ENCODE measurements at regions not wholly inside any gene's neighbourhood (a gene's known extent, or its start where the extent isn't known, plus 50 kb on each side); places are given as distances from the start of the nearest gene placed in this dataset.

GRCh38 chr1:30192969-30193630, 530.3 kb downstream of the MATN1 start:
- TF ChIP-seq ATF7 (IDR thresholded peaks at IDR 0.05; ENCODE audit: low read depth) (no peak), CEBPZ (IDR thresholded peaks at IDR 0.05; ENCODE audit: low read depth, low read length) (no peak), CTCF (IDR thresholded peaks at IDR 0.05 in 2 of 3, conservative IDR thresholded peaks at IDR 0.05 in 1 of 3; ENCODE audit: control insufficient read depth in 2 of 3, extremely low read depth in 1 of 3, insufficient read depth in 1 of 3, low read depth in 3 of 3, low read length in 3 of 3) (no peak), ZNF207 (IDR thresholded peaks at IDR 0.05; ENCODE audit: borderline replicate concordance) (no peak), NRF1 (conservative IDR thresholded peaks at IDR 0.05; ENCODE audit: low read depth, low read length) (no peak), MYC (IDR thresholded peaks at IDR 0.05; ENCODE audit: insufficient read depth, insufficient read length, insufficient replicate concordance, low read length, severe bottlenecking) (no peak), SMAD1 (IDR thresholded peaks at IDR 0.05; ENCODE audit: low read depth, partially characterized antibody) (no peak), EP300 (IDR thresholded peaks at IDR 0.05; ENCODE audit: borderline replicate concordance in 1 of 2, control insufficient read depth in 1 of 2, low read depth in 2 of 2, low read length in 2 of 2) (no peak), POLR2AphosphoS5 (IDR thresholded peaks at IDR 0.05; ENCODE audit: low read length) (no peak), ATF3 (IDR thresholded peaks at IDR 0.05; ENCODE audit: borderline replicate concordance, extremely low read depth, low read depth, low read length) (no peak), GABPA (IDR thresholded peaks at IDR 0.05; ENCODE audit: low read depth) (no peak), EZH2 (IDR thresholded peaks at IDR 0.05; ENCODE audit: borderline replicate concordance, control insufficient read depth, low read depth, low read length) (no peak)
